Keratinocyte (primary cell): ENCODE measurements at regions not wholly inside any gene's neighbourhood (a gene's known extent, or its start where the extent isn't known, plus 50 kb on each side); places are given as distances from the start of the nearest gene placed in this dataset.

Source experiments
- DNase-seq: peaks from one replicate; pipeline ENCODE4 v3.0.0-alpha.2; 2011; ENCODE audit warnings: low read depth, missing footprints, low spot score
- FAIRE-seq: peaks from 2 replicates; lab custom pipeline; 2011; peaks lifted over from hg19 to GRCh38; lab: Jason Lieb, UNC
- H2AFZ ChIP-seq: 2 replicates; pipeline ENCODE4 v1.6.0; 2012; ENCODE audit warnings: low read length, control low read depth, inconsistent platforms; ENCODE audit not compliant: control insufficient read depth
- H3K27ac ChIP-seq: 2 replicates; pipeline ENCODE4 v1.5.1; 2011; ENCODE audit warnings: low read length; ENCODE audit not compliant: control insufficient read depth, insufficient read depth
- H3K27me3 ChIP-seq: 3 replicates; pipeline ENCODE4 v1.6.0; 2011; ENCODE audit warnings: low read length; ENCODE audit not compliant: control insufficient read depth, insufficient read depth; ENCODE audit errors: extremely low read depth
- H3K36me3 ChIP-seq, 2 experiments: 2 replicates in 1 of 2; 3 replicates in 1 of 2; pipeline ENCODE4 v1.5.1; 2011; ENCODE audit warnings: low read length in 2 of 2, mild to moderate bottlenecking in 1 of 2; ENCODE audit not compliant: control insufficient read depth in 2 of 2, insufficient read depth in 2 of 2; ENCODE audit errors: extremely low read depth in 1 of 2
- H3K4me1 ChIP-seq: 3 replicates; pipeline ENCODE4 v1.5.1; 2011; ENCODE audit warnings: low read length; ENCODE audit not compliant: control insufficient read depth, insufficient read depth; ENCODE audit errors: extremely low read depth
- H3K4me2 ChIP-seq: 3 replicates; pipeline ENCODE4 v1.6.0; 2011; ENCODE audit warnings: low read depth, low read length; ENCODE audit not compliant: control insufficient read depth, insufficient read depth; ENCODE audit errors: extremely low read depth
- H3K4me3 ChIP-seq, 3 experiments: fragments of 200-600 bp in 1 of 3; sonication (generic) in 1 of 3; 2 replicates in 2 of 3; 3 replicates in 1 of 3; pipeline ENCODE4 v1.5.1; 2011 to 2016; ENCODE audit warnings: low read length in 3 of 3, mild to moderate bottlenecking in 3 of 3, control low read depth in 2 of 3, inconsistent platforms in 1 of 3, low read depth in 1 of 3, mixed read lengths in 1 of 3, mixed run types in 1 of 3, moderate library complexity in 1 of 3; ENCODE audit not compliant: control insufficient read depth in 2 of 3, insufficient read depth in 2 of 3; ENCODE audit errors: extremely low read depth in 1 of 3
- H3K79me2 ChIP-seq: 2 replicates; pipeline ENCODE4 v1.6.0; 2012; ENCODE audit warnings: low read length; ENCODE audit not compliant: control insufficient read depth, insufficient read depth
- H3K9ac ChIP-seq: 3 replicates; pipeline ENCODE4 v1.6.0; 2011; ENCODE audit warnings: low read length; ENCODE audit not compliant: control insufficient read depth, insufficient read depth; ENCODE audit errors: extremely low read depth
- H3K9me1 ChIP-seq: 3 replicates; pipeline ENCODE4 v1.6.0; 2011; ENCODE audit warnings: low read length; ENCODE audit not compliant: control insufficient read depth, insufficient read depth; ENCODE audit errors: extremely low read depth
- H3K9me3 ChIP-seq: 2 replicates; pipeline ENCODE4 v1.5.1; 2012; ENCODE audit warnings: low read depth, low read length; ENCODE audit not compliant: control insufficient read depth
- H4K20me1 ChIP-seq: 3 replicates; pipeline ENCODE4 v1.6.0; 2011; ENCODE audit warnings: low read length; ENCODE audit not compliant: control insufficient read depth, insufficient read depth; ENCODE audit errors: extremely low read depth
- EZH2 ChIP-seq: IDR thresholded peaks from one replicate; pipeline ENCODE4 v1.6.1; 2012; ENCODE audit warnings: inconsistent platforms, mild to moderate bottlenecking, low read length, moderate library complexity
- dilution Hi-C: fragments of 300-500 bp; cut with MboI; formaldehyde crosslinking; loops from one replicate; pipeline ENCODE4 v1.7.0; 2020; ENCODE audit warnings: low sequenced_read_pairs; ENCODE audit not compliant: extremely low pct_ligation_motif_present
- TF ChIP-seq, protein P1 (sequence below), 3 experiments: IDR thresholded peaks in 1 of 3; conservative IDR thresholded peaks in 1 of 3; optimal IDR thresholded peaks in 1 of 3; 2 replicates in 2 of 3; 3 replicates in 1 of 3; pipeline versions ENCODE3 to v1.5.1; 2011; ENCODE audit warnings: low read length in 3 of 3, mild to moderate bottlenecking in 3 of 3, moderate library complexity in 2 of 3, control low read depth in 1 of 3, inconsistent platforms in 1 of 3; ENCODE audit not compliant: insufficient read depth in 2 of 3; ENCODE audit errors: extremely low read depth in 1 of 3

DNA sequence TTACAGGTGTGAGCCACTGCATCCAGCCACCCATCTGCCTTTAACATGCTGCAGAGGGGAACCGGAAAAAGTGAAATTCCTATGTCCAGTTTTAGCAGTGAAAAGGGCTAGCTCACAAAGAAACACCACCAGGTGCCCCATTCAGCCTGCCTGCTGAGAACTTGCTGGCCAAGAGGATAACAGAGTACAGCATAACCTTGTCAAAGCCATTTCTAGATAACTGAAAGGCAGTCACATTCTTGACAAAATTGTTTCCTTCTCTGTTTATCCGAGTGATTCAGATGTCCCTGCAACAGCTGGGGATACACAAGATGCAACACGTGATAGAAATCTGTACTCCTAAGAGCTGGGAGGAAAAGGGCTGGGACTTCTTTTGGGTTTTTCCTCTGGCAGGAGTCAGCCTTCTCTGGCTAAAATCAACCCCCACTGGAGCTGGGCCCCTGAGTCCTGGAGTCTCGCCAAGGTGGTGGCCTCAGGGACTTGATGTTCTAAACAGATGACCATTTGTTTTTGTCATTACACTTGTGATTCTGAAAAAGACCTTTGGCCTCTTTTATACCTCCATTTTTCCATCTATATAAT is 505.4 kb downstream of the BCL11A start:
- FAIRE-seq: no peak
- Histone ChIP-seq H4K20me1 (no peaks in the 10 kb centered on the region), H3K36me3 (no peaks in the 10 kb centered on the region), H3K9me1 (no peaks in the 10 kb centered on the region), H3K27me3 (no peaks in the 10 kb centered on the region), H3K27ac (no peak overlapping the region), H3K4me1 (no peaks in the 10 kb centered on the region), H3K9me3 (no peaks in the 10 kb centered on the region), H3K79me2 (no peaks in the 10 kb centered on the region), H3K4me3 (no peak overlapping the region), H3K4me2 (no peak overlapping the region), H3K9ac (no peak overlapping the region), H2AFZ (no peak overlapping the region)
- TF ChIP-seq, protein P1, sequence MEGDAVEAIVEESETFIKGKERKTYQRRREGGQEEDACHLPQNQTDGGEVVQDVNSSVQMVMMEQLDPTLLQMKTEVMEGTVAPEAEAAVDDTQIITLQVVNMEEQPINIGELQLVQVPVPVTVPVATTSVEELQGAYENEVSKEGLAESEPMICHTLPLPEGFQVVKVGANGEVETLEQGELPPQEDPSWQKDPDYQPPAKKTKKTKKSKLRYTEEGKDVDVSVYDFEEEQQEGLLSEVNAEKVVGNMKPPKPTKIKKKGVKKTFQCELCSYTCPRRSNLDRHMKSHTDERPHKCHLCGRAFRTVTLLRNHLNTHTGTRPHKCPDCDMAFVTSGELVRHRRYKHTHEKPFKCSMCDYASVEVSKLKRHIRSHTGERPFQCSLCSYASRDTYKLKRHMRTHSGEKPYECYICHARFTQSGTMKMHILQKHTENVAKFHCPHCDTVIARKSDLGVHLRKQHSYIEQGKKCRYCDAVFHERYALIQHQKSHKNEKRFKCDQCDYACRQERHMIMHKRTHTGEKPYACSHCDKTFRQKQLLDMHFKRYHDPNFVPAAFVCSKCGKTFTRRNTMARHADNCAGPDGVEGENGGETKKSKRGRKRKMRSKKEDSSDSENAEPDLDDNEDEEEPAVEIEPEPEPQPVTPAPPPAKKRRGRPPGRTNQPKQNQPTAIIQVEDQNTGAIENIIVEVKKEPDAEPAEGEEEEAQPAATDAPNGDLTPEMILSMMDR (optimal IDR thresholded peaks at IDR 0.05 in 1 of 3, IDR thresholded peaks at IDR 0.05 in 1 of 3, conservative IDR thresholded peaks at IDR 0.05 in 1 of 3; ENCODE audit: extremely low read depth in 1 of 3, insufficient read depth in 2 of 3, low read length in 3 of 3): no peak
- no peak for TF ChIP-seq EZH2
- DNase-seq: no peak
- dilution Hi-C loops: no loop called here

DNA sequence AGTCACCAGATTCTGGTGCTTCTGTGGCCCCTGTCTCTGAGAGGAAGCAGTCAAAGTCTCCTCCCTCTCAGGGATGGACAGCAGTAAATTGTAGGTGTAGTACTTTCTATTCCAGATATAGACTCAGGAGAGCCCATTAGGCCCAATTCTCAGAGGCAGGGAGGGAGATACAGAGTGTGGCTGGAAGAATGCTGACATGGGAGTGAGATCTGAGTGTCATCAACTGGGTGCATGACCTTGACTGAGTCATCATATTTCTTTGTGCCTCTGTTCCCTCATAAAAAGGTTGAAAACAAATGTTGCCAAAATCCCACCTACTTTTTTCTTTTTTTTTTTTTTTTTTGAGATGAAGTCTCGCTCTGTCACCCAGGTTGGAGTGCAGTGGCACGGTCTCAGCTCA is 506.1 kb downstream of the BCL11A start:
- Histone ChIP-seq H3K79me2 (no peaks in the 10 kb centered on the region), H3K4me1 (no peaks in the 10 kb centered on the region), H2AFZ (no peak overlapping the region), H3K27ac (no peak overlapping the region), H3K9ac (no peak overlapping the region), H3K4me2 (no peak overlapping the region), H3K27me3 (no peaks in the 10 kb centered on the region), H4K20me1 (no peaks in the 10 kb centered on the region), H3K36me3 (no peaks in the 10 kb centered on the region), H3K9me3 (no peaks in the 10 kb centered on the region), H3K4me3 (no peak overlapping the region), H3K9me1 (no peaks in the 10 kb centered on the region)
- TF ChIP-seq, protein P1 (optimal IDR thresholded peaks at IDR 0.05 in 1 of 3, IDR thresholded peaks at IDR 0.05 in 1 of 3, conservative IDR thresholded peaks at IDR 0.05 in 1 of 3; ENCODE audit: extremely low read depth in 1 of 3, insufficient read depth in 2 of 3, low read length in 3 of 3): no peak
- TF ChIP-seq EZH2: no peak
- FAIRE-seq (no peak), DNase-seq (no peak)
- dilution Hi-C loops: no loop called here
